Liver (tissue), 8 donors: ENCODE measurements at regions not wholly inside any gene's neighbourhood (a gene's known extent, or its start where the extent isn't known, plus 50 kb on each side); places are given as distances from the start of the nearest gene placed in this dataset.

Experiments
- DNase-seq: peaks from one replicate; pipeline ENCODE4 v3.0.0-alpha.2; 2017; ENCODE audit warnings: low spot score
- H3K27ac ChIP-seq, 2 donors: one replicate each; pipeline ENCODE4 v1.7.0; 2013; ENCODE audit warnings: inconsistent platforms in 2 of 2, low read length in 2 of 2, control low read depth in 1 of 2, low read depth in 1 of 2, mild to moderate bottlenecking in 1 of 2
- H3K27me3 ChIP-seq, 4 donors: one replicate each; pipeline versions ENCODE4 v1.6.1 to v1.7.0; 2013; ENCODE audit warnings: low read length in 3 of 4, inconsistent platforms in 1 of 4, mild to moderate bottlenecking in 1 of 4, moderate library complexity in 1 of 4; ENCODE audit not compliant: control insufficient read depth in 4 of 4, insufficient read depth in 4 of 4
- H3K36me3 ChIP-seq, 4 donors: one replicate each; pipeline versions ENCODE4 v1.6.1 to v1.7.0; 2013; ENCODE audit warnings: low read length in 3 of 4, mild to moderate bottlenecking in 3 of 4, low read depth in 1 of 4, moderate library complexity in 1 of 4; ENCODE audit not compliant: control insufficient read depth in 4 of 4, insufficient read depth in 3 of 4
- H3K4me1 ChIP-seq, 4 donors: one replicate each; pipeline versions ENCODE4 v1.6.1 to v1.7.0; 2013; ENCODE audit warnings: low read length in 3 of 4, mild to moderate bottlenecking in 3 of 4, moderate library complexity in 1 of 4; ENCODE audit not compliant: control insufficient read depth in 4 of 4, insufficient read depth in 4 of 4
- H3K4me3 ChIP-seq, 3 donors: one replicate each; pipeline versions ENCODE4 v1.6.1 to v1.7.0; 2013; ENCODE audit warnings: low read length in 3 of 3, control low read depth in 1 of 3, low read depth in 1 of 3, mild to moderate bottlenecking in 1 of 3
- H3K9ac ChIP-seq, 2 donors: one replicate each; pipeline ENCODE4 v1.7.0; 2013; ENCODE audit warnings: low read length in 2 of 2, mild to moderate bottlenecking in 2 of 2, moderate library complexity in 2 of 2, control low read depth in 1 of 2, low read depth in 1 of 2
- H3K9me3 ChIP-seq, 4 donors: one replicate each; pipeline versions ENCODE4 v1.6.1 to v1.7.0; 2013; ENCODE audit warnings: low read length in 3 of 4; ENCODE audit not compliant: control insufficient read depth in 4 of 4
- ATF3 ChIP-seq: IDR thresholded peaks from 2 replicates; pipeline ENCODE4 v1.6.1; 2016; ENCODE audit warnings: antibody characterized with exemption
- EGR1 ChIP-seq, 2 donors: IDR thresholded peaks; 2 replicates each; pipeline ENCODE4 v1.6.1; 2016 to 2018; ENCODE audit warnings: antibody characterized with exemption in 2 of 2, low read depth in 2 of 2
- FOXA1 ChIP-seq: IDR thresholded peaks from 2 replicates; pipeline ENCODE4 v1.6.1; 2016; ENCODE audit warnings: antibody characterized with exemption
- GABPA ChIP-seq, 2 donors: IDR thresholded peaks in 1 of 2; conservative IDR thresholded peaks in 1 of 2; 2 replicates each; pipeline ENCODE4 v1.6.1; 2016; ENCODE audit warnings: antibody characterized with exemption in 2 of 2, mild to moderate bottlenecking in 1 of 2, moderate library complexity in 1 of 2
- HNF4A ChIP-seq, 2 donors: conservative IDR thresholded peaks; 2 replicates each; pipeline ENCODE4 v1.6.1; 2016; ENCODE audit warnings: antibody characterized with exemption in 2 of 2, mild to moderate bottlenecking in 2 of 2
- HNF4G ChIP-seq: IDR thresholded peaks from 2 replicates; pipeline ENCODE4 v1.6.1; 2016; ENCODE audit warnings: antibody characterized with exemption
- JUND ChIP-seq, 2 donors: IDR thresholded peaks; 2 replicates each; pipeline ENCODE4 v1.6.1; 2016; ENCODE audit warnings: antibody characterized with exemption in 2 of 2
- NR2F2 ChIP-seq: IDR thresholded peaks from 2 replicates; pipeline ENCODE4 v1.6.1; 2016; ENCODE audit warnings: antibody characterized with exemption
- RAD21 ChIP-seq, 2 donors: IDR thresholded peaks; 2 replicates each; pipeline ENCODE4 v1.6.1; 2016; ENCODE audit warnings: antibody characterized with exemption in 2 of 2, mild to moderate bottlenecking in 2 of 2
- RXRA ChIP-seq, 2 donors: IDR thresholded peaks; 2 replicates each; pipeline ENCODE4 v1.6.1; 2017 to 2018; ENCODE audit warnings: antibody characterized with exemption in 2 of 2, mild to moderate bottlenecking in 1 of 2
- SP1 ChIP-seq: IDR thresholded peaks from 2 replicates; pipeline ENCODE4 v1.6.1; 2018; ENCODE audit warnings: antibody characterized with exemption, mild to moderate bottlenecking
- TAF1 ChIP-seq: conservative IDR thresholded peaks from 2 replicates; pipeline ENCODE4 v1.6.1; 2016; ENCODE audit warnings: antibody characterized with exemption, mild to moderate bottlenecking
- YY1 ChIP-seq: IDR thresholded peaks from 2 replicates; pipeline ENCODE4 v1.6.1; 2016; ENCODE audit warnings: antibody characterized with exemption, mild to moderate bottlenecking
- WGBS: extraction: QIAGEN DNeasy Blood & Tissue Kit; methylation state at CpG from one replicate; pipeline ENCODE4 v1.1.7; 2013; 5-methylcytosine and 5-hydroxymethylcytosine counted together
- TF ChIP-seq, protein P1 (sequence below): fragments of 150-350 bp; IDR thresholded peaks from 2 replicates; pipeline ENCODE4 v1.5.1; 2017; ENCODE audit warnings: improper control_type of control experiment, low read depth, low read length; ENCODE audit not compliant: missing input control
- TF ChIP-seq, protein P2 (sequence below): IDR thresholded peaks from 2 replicates; pipeline ENCODE4 v1.6.1; 2016; ENCODE audit warnings: antibody characterized with exemption
- TF ChIP-seq, protein P3 (sequence below): IDR thresholded peaks from 2 replicates; pipeline ENCODE4 v1.6.1; 2016; ENCODE audit warnings: antibody characterized with exemption
- donor health status: healthy.
- donor health status: healthy.
- donor health status: healthy.
- donor health status: healthy.
- donor health status: healthy.

DNA sequence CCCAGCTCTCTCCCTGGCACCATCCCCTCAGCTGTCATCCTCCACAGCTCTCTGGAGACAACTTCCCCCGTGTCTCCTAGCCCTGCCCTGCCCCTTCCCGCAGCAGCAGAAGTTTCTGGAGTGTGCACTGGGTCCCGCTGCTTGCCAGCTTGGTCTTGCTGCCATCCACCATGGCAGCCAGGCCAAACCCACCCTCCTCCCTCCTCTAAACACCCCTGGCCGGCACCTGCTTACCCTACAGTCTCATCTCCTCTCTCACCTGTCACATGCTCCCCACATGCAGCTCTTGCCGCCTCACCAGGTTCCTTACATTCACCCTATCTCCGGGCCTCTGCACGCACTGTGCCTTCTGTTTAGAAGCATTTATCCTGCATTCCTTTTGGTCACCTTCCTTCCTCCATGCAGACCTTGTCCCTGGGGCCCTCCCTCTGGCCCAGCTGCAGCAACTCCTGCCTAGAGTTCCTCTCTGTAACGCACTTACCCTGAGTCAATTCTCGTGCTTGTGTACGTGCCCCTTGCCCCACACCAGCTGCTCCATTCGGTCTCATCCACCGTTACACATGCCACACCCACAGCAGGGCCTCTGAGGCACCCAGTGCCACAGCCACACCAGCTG lies 93.9 kb upstream of the RET start:
- Histone ChIP-seq H3K9ac (no peak overlapping the region), H3K4me3 (no peak overlapping the region), H3K36me3 (no peaks in the 10 kb centered on the region), H3K4me1 (no peaks in the 10 kb centered on the region), H3K27ac (no peak overlapping the region), H3K27me3 (no peaks in the 10 kb centered on the region), H3K9me3 (no peaks in the 10 kb centered on the region)
- TF ChIP-seq YY1 = no peak
- TF ChIP-seq SP1 = no peak
- no peak for TF ChIP-seq HNF4A (conservative IDR thresholded peaks at IDR 0.05)
- TF ChIP-seq, protein P1, sequence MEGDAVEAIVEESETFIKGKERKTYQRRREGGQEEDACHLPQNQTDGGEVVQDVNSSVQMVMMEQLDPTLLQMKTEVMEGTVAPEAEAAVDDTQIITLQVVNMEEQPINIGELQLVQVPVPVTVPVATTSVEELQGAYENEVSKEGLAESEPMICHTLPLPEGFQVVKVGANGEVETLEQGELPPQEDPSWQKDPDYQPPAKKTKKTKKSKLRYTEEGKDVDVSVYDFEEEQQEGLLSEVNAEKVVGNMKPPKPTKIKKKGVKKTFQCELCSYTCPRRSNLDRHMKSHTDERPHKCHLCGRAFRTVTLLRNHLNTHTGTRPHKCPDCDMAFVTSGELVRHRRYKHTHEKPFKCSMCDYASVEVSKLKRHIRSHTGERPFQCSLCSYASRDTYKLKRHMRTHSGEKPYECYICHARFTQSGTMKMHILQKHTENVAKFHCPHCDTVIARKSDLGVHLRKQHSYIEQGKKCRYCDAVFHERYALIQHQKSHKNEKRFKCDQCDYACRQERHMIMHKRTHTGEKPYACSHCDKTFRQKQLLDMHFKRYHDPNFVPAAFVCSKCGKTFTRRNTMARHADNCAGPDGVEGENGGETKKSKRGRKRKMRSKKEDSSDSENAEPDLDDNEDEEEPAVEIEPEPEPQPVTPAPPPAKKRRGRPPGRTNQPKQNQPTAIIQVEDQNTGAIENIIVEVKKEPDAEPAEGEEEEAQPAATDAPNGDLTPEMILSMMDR = no peak
- no peak for TF ChIP-seq JUND (IDR thresholded peaks at IDR 0.05)
- TF ChIP-seq, protein P2, sequence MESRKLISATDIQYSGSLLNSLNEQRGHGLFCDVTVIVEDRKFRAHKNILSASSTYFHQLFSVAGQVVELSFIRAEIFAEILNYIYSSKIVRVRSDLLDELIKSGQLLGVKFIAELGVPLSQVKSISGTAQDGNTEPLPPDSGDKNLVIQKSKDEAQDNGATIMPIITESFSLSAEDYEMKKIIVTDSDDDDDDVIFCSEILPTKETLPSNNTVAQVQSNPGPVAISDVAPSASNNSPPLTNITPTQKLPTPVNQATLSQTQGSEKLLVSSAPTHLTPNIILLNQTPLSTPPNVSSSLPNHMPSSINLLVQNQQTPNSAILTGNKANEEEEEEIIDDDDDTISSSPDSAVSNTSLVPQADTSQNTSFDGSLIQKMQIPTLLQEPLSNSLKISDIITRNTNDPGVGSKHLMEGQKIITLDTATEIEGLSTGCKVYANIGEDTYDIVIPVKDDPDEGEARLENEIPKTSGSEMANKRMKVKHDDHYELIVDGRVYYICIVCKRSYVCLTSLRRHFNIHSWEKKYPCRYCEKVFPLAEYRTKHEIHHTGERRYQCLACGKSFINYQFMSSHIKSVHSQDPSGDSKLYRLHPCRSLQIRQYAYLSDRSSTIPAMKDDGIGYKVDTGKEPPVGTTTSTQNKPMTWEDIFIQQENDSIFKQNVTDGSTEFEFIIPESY = no peak
- TF ChIP-seq, protein P3, sequence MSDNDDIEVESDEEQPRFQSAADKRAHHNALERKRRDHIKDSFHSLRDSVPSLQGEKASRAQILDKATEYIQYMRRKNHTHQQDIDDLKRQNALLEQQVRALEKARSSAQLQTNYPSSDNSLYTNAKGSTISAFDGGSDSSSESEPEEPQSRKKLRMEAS = no peak
- no peak for TF ChIP-seq HNF4G
- TF ChIP-seq FOXA1 = no peak
- TF ChIP-seq ATF3 = no peak
- TF ChIP-seq EGR1 (IDR thresholded peaks at IDR 0.05; ENCODE audit: low read depth in 2 of 2) = no peak
- TF ChIP-seq TAF1 = no peak
- WGBS = 70% methylated on average over 12 of the region's 12 CpGs
- DNase-seq = peak; percentile 30

- H3K27ac ChIP-seq = no peak overlapping the region
- H3K4me1 ChIP-seq = no peaks in the 10 kb centered on the region
- H3K4me3 ChIP-seq = no peak overlapping the region
- WGBS = 67% methylated on average over 6 of the region's 6 CpGs
- no peak overlapping the region for H3K9ac ChIP-seq
- H3K9me3 ChIP-seq = no peaks in the 10 kb centered on the region
- no peak for TF ChIP-seq RXRA (IDR thresholded peaks at IDR 0.05)
- no peak for TF ChIP-seq ATF3
- no peak for TF ChIP-seq GABPA (IDR thresholded peaks at IDR 0.05 in 1 of 2, conservative IDR thresholded peaks at IDR 0.05 in 1 of 2)
- TF ChIP-seq YY1 = no peak
- no peak for TF ChIP-seq FOXA1
- no peak for TF ChIP-seq HNF4G
- no peak for TF ChIP-seq RAD21 (IDR thresholded peaks at IDR 0.05)
- TF ChIP-seq EGR1 (IDR thresholded peaks at IDR 0.05; ENCODE audit: low read depth in 2 of 2) = no peak
- TF ChIP-seq, protein P3 = no peak
- no peak for TF ChIP-seq NR2F2
- H3K36me3 ChIP-seq = no peaks in the 10 kb centered on the region
- H3K27me3 ChIP-seq = no peaks in the 10 kb centered on the region
- DNase-seq = no peak
Observed at GRCh38 chr10:42983591-42983990, 93.3 kb upstream of the RET start.
